HG02943 (cell line): ENCODE measurements at regions not wholly inside any gene's neighbourhood (a gene's known extent, or its start where the extent isn't known, plus 50 kb on each side); places are given as distances from the start of the nearest gene placed in this dataset.
"Not testable (repeated sequence)": the region's sequence is repeated elsewhere in the genome, so short reads cannot be mapped to it uniquely, and the experiment has no call there.

Source experiments
- ATAC-seq: cut with Tn5 transposase; IDR thresholded peaks from one replicate; pipeline ENCODE4 v1.9.1; 2021; ENCODE audit warnings: mild to moderate bottlenecking, low read depth, moderate library complexity; ENCODE audit not compliant: unreplicated experiment

GRCh38 chr15:92751528-92751927 lies 96.0 kb upstream of the FAM174B start:
- no peak for ATAC-seq

- no peak for ATAC-seq
Observed at GRCh38 chr15:92753591-92753990, 98.0 kb upstream of the FAM174B start.

GRCh38 chr15:92763459-92763858 lies 107.9 kb upstream of the FAM174B start:
- no peak for ATAC-seq

- not testable (repeated sequence) for ATAC-seq
Observed at GRCh38 chr15:92768131-92768530, 112.6 kb upstream of the FAM174B start.

- no peak for ATAC-seq
Observed at GRCh38 chr15:92770641-92771040, 115.1 kb upstream of the FAM174B start.

- ATAC-seq = no peak
Observed at GRCh38 chr15:92772061-92772460, 116.5 kb upstream of the FAM174B start.

- no peak for ATAC-seq
Observed at GRCh38 chr15:92772626-92773244, 117.2 kb upstream of the FAM174B start.

GRCh38 chr15:92773340-92773739 lies 117.8 kb upstream of the FAM174B start:
- no peak for ATAC-seq

- ATAC-seq = no peak
Observed at GRCh38 chr15:92779874-92780273, 120.2 kb upstream of the CHD2 start.

- no peak for ATAC-seq
Observed at GRCh38 chr15:92780843-92781242, 119.3 kb upstream of the CHD2 start.

GRCh38 chr15:92781925-92782453 lies 118.1 kb upstream of the CHD2 start:
- no peak for ATAC-seq

GRCh38 chr15:92787116-92787515 lies 113.0 kb upstream of the CHD2 start:
- no peak for ATAC-seq

- no peak for ATAC-seq
Observed at GRCh38 chr15:92788196-92788595, 111.9 kb upstream of the CHD2 start.

- not testable (repeated sequence) for ATAC-seq
Observed at GRCh38 chr15:92788793-92789192, 111.3 kb upstream of the CHD2 start.

- ATAC-seq = no peak
Observed at GRCh38 chr15:92796161-92796611, 103.9 kb upstream of the CHD2 start.

GRCh38 chr15:92797168-92798052 lies 102.7 kb upstream of the CHD2 start:
- no peak for ATAC-seq

- ATAC-seq = no peak
Observed at GRCh38 chr15:92800013-92800412, 100.1 kb upstream of the CHD2 start.

- ATAC-seq = not testable (repeated sequence)
Observed at GRCh38 chr15:92800416-92801055, 99.6 kb upstream of the CHD2 start.

- ATAC-seq = not testable (repeated sequence)
Observed at GRCh38 chr15:92801056-92801773, 98.9 kb upstream of the CHD2 start.

- ATAC-seq = no peak
Observed at GRCh38 chr15:92801774-92802464, 98.2 kb upstream of the CHD2 start.
